ENCODE measurements at regions not wholly inside any gene's neighbourhood (a gene's known extent, or its start where the extent isn't known, plus 50 kb on each side); places are given as distances from the start of the nearest gene placed in this dataset.

- no peak for TF ChIP-seq CTCF (IDR thresholded peaks at IDR 0.05; ENCODE audit: insufficient read depth, low read length, severe bottlenecking)
- DNase-seq (ENCODE audit: low read depth) = peak; percentile 85
- H3K4me3 ChIP-seq (ENCODE audit: low read depth, low read length) = no peak overlapping the region
- no peaks in the 10 kb centered on the region for H3K36me3 ChIP-seq (ENCODE audit: control insufficient read depth, insufficient read depth, low read length)
- no peaks in the 10 kb centered on the region for H3K27me3 ChIP-seq (ENCODE audit: control insufficient read depth, insufficient read depth, low read length)
- no peak for FAIRE-seq
These were observed 1082.0 kb upstream of the ACVR2A start for GRCh38 chr2:146762786-146763185.

DNA sequence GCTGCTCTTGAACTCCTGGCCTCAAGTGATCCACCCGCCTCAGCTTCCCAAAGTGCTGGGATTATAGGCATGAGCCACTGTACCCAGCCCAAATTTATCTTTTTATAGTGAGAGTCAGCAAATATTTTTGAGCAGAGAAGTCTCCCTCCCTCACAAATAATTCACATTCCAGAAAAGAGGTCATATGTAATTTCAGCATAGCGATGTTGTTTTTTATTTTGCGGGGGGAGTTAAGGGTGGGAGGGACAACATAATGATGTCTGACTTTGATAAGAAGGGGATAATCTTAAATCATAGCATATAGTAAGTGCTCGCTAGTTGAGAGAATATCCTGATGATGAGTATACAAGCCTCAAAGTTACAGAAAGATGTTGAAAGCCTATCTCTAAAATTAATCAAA, 1090.2 kb upstream of the ACVR2A start:
- DNase-seq (ENCODE audit: low read depth) (no peak), FAIRE-seq (no peak)
- no peak for TF ChIP-seq CTCF (IDR thresholded peaks at IDR 0.05; ENCODE audit: insufficient read depth, low read length, severe bottlenecking)
- Histone ChIP-seq H3K36me3 (ENCODE audit: control insufficient read depth, insufficient read depth, low read length) (no peaks in the 10 kb centered on the region), H3K27me3 (ENCODE audit: control insufficient read depth, insufficient read depth, low read length) (no peaks in the 10 kb centered on the region), H3K4me3 (ENCODE audit: low read depth, low read length) (no peak overlapping the region)

- Histone ChIP-seq H3K4me3 (ENCODE audit: low read depth, low read length) (no peak overlapping the region), H3K36me3 (ENCODE audit: control insufficient read depth, insufficient read depth, low read length) (no peaks in the 10 kb centered on the region), H3K27me3 (ENCODE audit: control insufficient read depth, insufficient read depth, low read length) (no peaks in the 10 kb centered on the region)
- FAIRE-seq = no peak
- no peak for TF ChIP-seq CTCF (IDR thresholded peaks at IDR 0.05; ENCODE audit: insufficient read depth, low read length, severe bottlenecking)
- DNase-seq (ENCODE audit: low read depth) = no peak
These were observed 1096.8 kb upstream of the ACVR2A start for GRCh38 chr2:146748046-146748445.

DNA sequence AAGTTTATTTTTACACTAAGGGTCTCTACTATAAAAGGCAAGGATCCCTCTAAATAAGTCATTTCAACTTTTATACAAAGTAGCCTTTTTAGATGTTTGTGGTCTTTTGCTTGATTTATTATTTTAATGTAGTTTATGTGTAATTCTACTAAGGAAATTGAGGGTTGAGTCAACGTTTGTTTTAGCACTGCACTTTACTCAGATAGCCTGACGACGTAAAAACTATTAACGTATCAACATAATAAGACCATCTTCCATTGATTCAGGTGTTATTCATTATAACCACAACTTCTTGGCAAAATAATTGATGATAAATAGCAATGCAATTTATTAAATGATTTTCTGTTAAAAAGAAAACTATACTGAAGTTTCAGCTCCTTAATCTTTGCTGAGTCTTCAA, 1103.6 kb upstream of the ACVR2A start:
- FAIRE-seq = no peak
- H3K4me3 ChIP-seq (ENCODE audit: low read depth, low read length) = no peak overlapping the region
- no peak for TF ChIP-seq CTCF (IDR thresholded peaks at IDR 0.05; ENCODE audit: insufficient read depth, low read length, severe bottlenecking)
- no peaks in the 10 kb centered on the region for H3K27me3 ChIP-seq (ENCODE audit: control insufficient read depth, insufficient read depth, low read length)
- H3K36me3 ChIP-seq (ENCODE audit: control insufficient read depth, insufficient read depth, low read length) = no peaks in the 10 kb centered on the region
- DNase-seq (ENCODE audit: low read depth) = peak; percentile 38

GRCh38 chr2:146734821-146735190, 1110.0 kb upstream of the ACVR2A start:
- Histone ChIP-seq H3K4me3 (ENCODE audit: low read depth, low read length) (no peak overlapping the region), H3K36me3 (ENCODE audit: control insufficient read depth, insufficient read depth, low read length) (no peaks in the 10 kb centered on the region), H3K27me3 (ENCODE audit: control insufficient read depth, insufficient read depth, low read length) (no peaks in the 10 kb centered on the region)
- no peak for TF ChIP-seq CTCF (IDR thresholded peaks at IDR 0.05; ENCODE audit: insufficient read depth, low read length, severe bottlenecking)
- DNase-seq (ENCODE audit: low read depth) = peak; percentile 21
- no peak for FAIRE-seq

- TF ChIP-seq CTCF (IDR thresholded peaks at IDR 0.05; ENCODE audit: insufficient read depth, low read length, severe bottlenecking) = peak; percentile 37
- Histone ChIP-seq H3K27me3 (ENCODE audit: control insufficient read depth, insufficient read depth, low read length) (no peaks in the 10 kb centered on the region), H3K36me3 (ENCODE audit: control insufficient read depth, insufficient read depth, low read length) (no peaks in the 10 kb centered on the region), H3K4me3 (ENCODE audit: low read depth, low read length) (no peak overlapping the region)
- DNase-seq (ENCODE audit: low read depth) (peak; percentile 71), FAIRE-seq (no peak)
These were observed 1110.6 kb upstream of the ACVR2A start for GRCh38 chr2:146734042-146734820.

Measured in bronchial epithelial cell (primary cell).